ENCODE measurements at regions not wholly inside any gene's neighbourhood (a gene's known extent, or its start where the extent isn't known, plus 50 kb on each side); places are given as distances from the start of the nearest gene placed in this dataset.

DNA sequence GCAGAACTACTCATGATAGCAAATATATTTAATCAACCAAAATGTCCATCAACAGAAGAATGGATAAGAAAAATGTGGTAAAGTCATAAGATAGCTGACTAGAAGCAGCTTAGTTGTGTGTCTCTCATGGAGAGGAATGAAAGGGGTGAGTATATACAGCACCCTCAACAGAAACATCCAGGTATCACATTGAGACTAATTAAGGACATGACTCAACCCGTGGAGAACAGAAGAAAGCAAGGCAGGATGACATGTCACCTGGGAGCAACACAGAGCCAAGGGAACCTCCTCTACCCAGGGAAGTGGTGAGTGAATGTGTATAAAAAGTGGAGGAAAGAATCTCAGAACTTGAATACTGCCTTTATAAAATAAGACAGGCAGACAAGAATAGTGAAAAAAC, 1695.0 kb upstream of the CELF4 start:
- no peak for DNase-seq (ENCODE audit: low read depth)
- no peak for TF ChIP-seq MYC (IDR thresholded peaks at IDR 0.05; ENCODE audit: low read depth, low read length)
- TF ChIP-seq POLR2A (IDR thresholded peaks at IDR 0.05; ENCODE audit: extremely low read depth, insufficient read length) = no peak
- TF ChIP-seq, protein P1, sequence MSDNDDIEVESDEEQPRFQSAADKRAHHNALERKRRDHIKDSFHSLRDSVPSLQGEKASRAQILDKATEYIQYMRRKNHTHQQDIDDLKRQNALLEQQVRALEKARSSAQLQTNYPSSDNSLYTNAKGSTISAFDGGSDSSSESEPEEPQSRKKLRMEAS (IDR thresholded peaks at IDR 0.05; ENCODE audit: low read depth, low read length) = no peak
- TF ChIP-seq, protein P2, sequence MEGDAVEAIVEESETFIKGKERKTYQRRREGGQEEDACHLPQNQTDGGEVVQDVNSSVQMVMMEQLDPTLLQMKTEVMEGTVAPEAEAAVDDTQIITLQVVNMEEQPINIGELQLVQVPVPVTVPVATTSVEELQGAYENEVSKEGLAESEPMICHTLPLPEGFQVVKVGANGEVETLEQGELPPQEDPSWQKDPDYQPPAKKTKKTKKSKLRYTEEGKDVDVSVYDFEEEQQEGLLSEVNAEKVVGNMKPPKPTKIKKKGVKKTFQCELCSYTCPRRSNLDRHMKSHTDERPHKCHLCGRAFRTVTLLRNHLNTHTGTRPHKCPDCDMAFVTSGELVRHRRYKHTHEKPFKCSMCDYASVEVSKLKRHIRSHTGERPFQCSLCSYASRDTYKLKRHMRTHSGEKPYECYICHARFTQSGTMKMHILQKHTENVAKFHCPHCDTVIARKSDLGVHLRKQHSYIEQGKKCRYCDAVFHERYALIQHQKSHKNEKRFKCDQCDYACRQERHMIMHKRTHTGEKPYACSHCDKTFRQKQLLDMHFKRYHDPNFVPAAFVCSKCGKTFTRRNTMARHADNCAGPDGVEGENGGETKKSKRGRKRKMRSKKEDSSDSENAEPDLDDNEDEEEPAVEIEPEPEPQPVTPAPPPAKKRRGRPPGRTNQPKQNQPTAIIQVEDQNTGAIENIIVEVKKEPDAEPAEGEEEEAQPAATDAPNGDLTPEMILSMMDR (IDR thresholded peaks at IDR 0.05; ENCODE audit: low read depth, low read length) = no peak

DNA sequence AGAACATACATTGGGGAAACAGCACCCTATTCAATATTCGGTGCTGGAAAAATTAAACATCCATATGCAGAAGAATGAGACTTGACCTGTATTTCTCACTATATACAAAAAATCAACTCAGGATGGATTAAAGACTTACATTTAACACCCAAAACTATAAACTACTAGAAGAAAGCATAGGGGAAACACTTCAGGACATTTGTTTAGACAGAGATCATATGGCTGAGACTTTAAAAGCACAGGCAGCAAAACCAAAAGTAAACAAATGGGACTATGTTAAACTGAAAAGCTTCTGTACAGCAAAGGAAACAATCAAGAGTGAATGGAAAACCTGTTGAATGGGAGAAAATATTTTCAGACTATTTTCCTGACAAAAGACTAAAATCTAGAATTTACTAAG, 1694.1 kb upstream of the CELF4 start:
- TF ChIP-seq MYC (IDR thresholded peaks at IDR 0.05; ENCODE audit: low read depth, low read length) (no peak), POLR2A (IDR thresholded peaks at IDR 0.05; ENCODE audit: extremely low read depth, insufficient read length) (no peak)
- TF ChIP-seq, protein P2 (IDR thresholded peaks at IDR 0.05; ENCODE audit: low read depth, low read length) = no peak
- TF ChIP-seq, protein P1 (IDR thresholded peaks at IDR 0.05; ENCODE audit: low read depth, low read length) = no peak
- no peak for DNase-seq (ENCODE audit: low read depth)
- no peak overlapping the region for H3K4me3 ChIP-seq (ENCODE audit: low read depth, low read length)

More for the DNA sequence above, 1695.0 kb upstream of the CELF4 start:
- H3K4me3 ChIP-seq (ENCODE audit: low read depth, low read length) = no peak overlapping the region

DNA sequence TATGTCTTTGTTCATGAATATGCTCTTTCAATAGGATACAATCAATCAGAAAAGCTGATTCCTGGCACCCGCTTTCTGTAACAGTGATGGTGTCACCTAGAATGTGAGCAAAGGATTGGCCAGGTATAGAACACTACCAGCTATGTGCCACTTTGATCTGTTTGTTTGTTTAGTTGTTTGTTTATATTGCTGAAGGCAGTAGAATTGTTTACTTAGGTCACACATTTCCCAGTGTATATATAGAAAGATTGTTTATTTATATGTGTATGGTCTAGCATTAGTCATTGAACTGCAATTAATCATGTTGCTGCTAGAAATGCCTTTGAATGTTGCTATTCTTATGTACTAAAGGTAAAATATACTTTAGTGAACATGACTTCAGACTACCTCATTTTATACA, 1678.6 kb upstream of the CELF4 start:
- H3K4me3 ChIP-seq (ENCODE audit: low read depth, low read length) = no peak overlapping the region
- TF ChIP-seq, protein P1 (IDR thresholded peaks at IDR 0.05; ENCODE audit: low read depth, low read length) = no peak
- no peak for TF ChIP-seq MYC (IDR thresholded peaks at IDR 0.05; ENCODE audit: low read depth, low read length)
- no peak for TF ChIP-seq POLR2A (IDR thresholded peaks at IDR 0.05; ENCODE audit: extremely low read depth, insufficient read length)
- TF ChIP-seq, protein P2 (IDR thresholded peaks at IDR 0.05; ENCODE audit: low read depth, low read length) = no peak
- no peak for DNase-seq (ENCODE audit: low read depth)

DNA sequence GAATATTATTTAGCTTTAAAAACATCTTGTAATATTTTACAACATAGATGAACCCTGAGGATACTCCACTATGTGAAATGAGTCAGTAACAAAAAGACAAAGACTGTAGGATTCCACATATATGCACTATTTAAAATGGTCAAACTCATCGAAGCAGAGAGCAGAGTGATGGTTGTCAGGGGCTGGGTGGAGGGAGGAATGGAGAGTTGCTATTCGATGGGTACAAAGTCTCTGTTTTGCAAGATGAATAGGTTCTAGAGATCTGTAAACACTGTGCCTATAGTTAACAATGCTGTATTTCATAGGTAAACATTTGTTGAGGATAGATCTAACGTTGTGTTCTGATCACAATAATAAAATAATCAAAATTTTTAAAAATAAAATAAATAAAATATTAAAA, 1675.9 kb upstream of the CELF4 start:
- H3K4me3 ChIP-seq (ENCODE audit: low read depth, low read length) = no peak overlapping the region
- DNase-seq (ENCODE audit: low read depth) = no peak
- TF ChIP-seq, protein P1 (IDR thresholded peaks at IDR 0.05; ENCODE audit: low read depth, low read length) = no peak
- TF ChIP-seq POLR2A (IDR thresholded peaks at IDR 0.05; ENCODE audit: extremely low read depth, insufficient read length) = no peak

DNA sequence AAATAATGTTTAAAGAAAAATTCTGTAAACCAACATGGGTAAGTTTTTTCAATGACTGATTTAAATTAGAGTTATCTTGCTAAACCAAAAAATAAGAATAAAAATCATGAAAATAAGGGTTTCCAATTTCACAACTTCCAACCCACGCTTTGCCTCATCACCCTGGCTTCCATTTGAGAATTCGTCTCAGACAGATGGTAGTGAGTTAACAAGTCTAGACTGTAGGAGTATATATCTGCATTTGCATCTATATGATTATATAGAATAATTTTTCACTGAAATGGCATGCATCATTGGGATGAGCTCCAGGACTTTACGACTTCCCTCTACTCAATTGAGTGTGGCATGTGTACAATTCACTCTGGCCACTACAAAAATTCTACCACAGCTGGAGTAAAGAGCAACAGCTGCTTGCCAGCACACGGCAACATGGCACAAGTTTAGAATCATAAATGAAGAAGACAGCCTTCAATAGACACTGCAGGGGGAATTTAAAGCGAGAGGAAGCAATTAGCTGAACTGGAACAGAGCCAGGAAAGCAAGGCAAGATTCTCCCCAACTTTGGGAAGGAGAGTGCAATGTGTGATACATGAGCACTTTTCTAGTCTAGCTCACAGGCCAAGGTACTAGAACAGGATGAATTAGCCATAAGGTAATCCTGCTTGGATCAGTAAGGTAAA, 1673.5 kb upstream of the CELF4 start:
- TF ChIP-seq, protein P2 (IDR thresholded peaks at IDR 0.05; ENCODE audit: low read depth, low read length) = no peak
- TF ChIP-seq MYC (IDR thresholded peaks at IDR 0.05; ENCODE audit: low read depth, low read length) = no peak
- no peak for TF ChIP-seq POLR2A (IDR thresholded peaks at IDR 0.05; ENCODE audit: extremely low read depth, insufficient read length)
- TF ChIP-seq, protein P1 (IDR thresholded peaks at IDR 0.05; ENCODE audit: low read depth, low read length) = no peak
- no peak for DNase-seq (ENCODE audit: low read depth)
- H3K4me3 ChIP-seq (ENCODE audit: low read depth, low read length) = no peak overlapping the region

DNA sequence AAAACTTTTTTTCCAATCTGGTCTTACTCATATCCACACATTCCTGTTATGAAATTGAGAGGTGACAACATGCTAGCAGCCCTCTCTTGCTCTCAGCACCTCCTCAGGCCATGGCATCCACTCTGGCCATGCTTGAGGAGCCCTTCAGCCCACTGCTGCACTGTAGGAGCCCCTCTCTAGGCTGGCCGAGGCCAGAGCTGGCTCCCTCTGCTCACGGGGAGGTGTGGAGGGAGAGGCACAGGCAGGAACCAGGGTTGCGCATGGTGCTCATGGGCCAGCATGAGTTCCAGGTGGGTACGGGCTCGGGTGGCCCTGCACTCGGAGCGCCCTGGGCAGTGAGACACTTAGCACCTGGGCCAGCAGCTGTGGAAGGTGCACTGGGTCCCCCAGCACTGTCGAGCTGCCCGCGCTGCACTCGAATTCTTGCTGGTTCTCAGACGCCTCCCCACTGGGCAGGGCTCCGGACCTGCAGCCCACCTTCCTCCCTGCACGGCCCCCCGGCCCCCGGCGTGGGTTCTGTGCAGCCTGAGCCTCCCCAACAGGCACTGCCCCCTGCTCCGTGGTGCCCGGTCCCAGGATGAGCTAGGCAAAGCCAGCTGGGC, 1669.6 kb upstream of the CELF4 start:
- TF ChIP-seq MYC (IDR thresholded peaks at IDR 0.05; ENCODE audit: low read depth, low read length) = no peak
- TF ChIP-seq, protein P2 (IDR thresholded peaks at IDR 0.05; ENCODE audit: low read depth, low read length) = no peak
- TF ChIP-seq POLR2A (IDR thresholded peaks at IDR 0.05; ENCODE audit: extremely low read depth, insufficient read length) = no peak
- TF ChIP-seq, protein P1 (IDR thresholded peaks at IDR 0.05; ENCODE audit: low read depth, low read length) = no peak
- H3K4me3 ChIP-seq (ENCODE audit: low read depth, low read length) = no peak overlapping the region
- DNase-seq (ENCODE audit: low read depth) = no peak
